Type B pancreatic cell (in vitro differentiated cells): ENCODE measurements at regions not wholly inside any gene's neighbourhood (a gene's known extent, or its start where the extent isn't known, plus 50 kb on each side); places are given as distances from the start of the nearest gene placed in this dataset.

Source experiments
- DNase-seq: peaks from one replicate; pipeline ENCODE4 v3.0.0; 2021; ENCODE audit warnings: mixed read lengths; ENCODE audit not compliant: unreplicated experiment; ENCODE audit errors: extremely low spot score
- H3K27ac Mint-ChIP-seq: 2 replicates; pipeline ENCODE4 v1.8.0; 2021; ENCODE audit warnings: mild to moderate bottlenecking, mixed read lengths
- H3K27me3 Mint-ChIP-seq: 2 replicates; pipeline ENCODE4 v1.8.0; 2021; ENCODE audit warnings: mixed read lengths
- H3K36me3 Mint-ChIP-seq: 2 replicates; pipeline ENCODE4 v1.8.0; 2021; ENCODE audit warnings: mixed read lengths
- H3K4me1 Mint-ChIP-seq: one replicate; pipeline ENCODE4 v1.8.0; 2021; ENCODE audit warnings: mixed read lengths; ENCODE audit not compliant: unreplicated experiment
- H3K4me3 Mint-ChIP-seq: 2 replicates; pipeline ENCODE4 v1.8.0; 2021; ENCODE audit warnings: mild to moderate bottlenecking, mixed read lengths
- H3K9me3 Mint-ChIP-seq: 2 replicates; pipeline ENCODE4 v1.8.0; 2021; ENCODE audit warnings: mixed read lengths
- CTCF ChIP-seq: fragments of 200-600 bp; sonication (generic); conservative IDR thresholded peaks from 2 replicates; pipeline ENCODE4 v1.5.0; 2021; ENCODE audit warnings: antibody characterized with exemption, mild to moderate bottlenecking

- peaks cover 9% of the 10 kb centered on the region for H3K27me3 Mint-ChIP-seq
- H3K4me1 Mint-ChIP-seq: peaks cover 27% of the 10 kb centered on the region
- H3K4me3 Mint-ChIP-seq: no peak overlapping the region
- no peak overlapping the region for H3K27ac Mint-ChIP-seq
- H3K36me3 Mint-ChIP-seq: no peaks in the 10 kb centered on the region
- TF ChIP-seq CTCF: no peak
- H3K9me3 Mint-ChIP-seq: no peaks in the 10 kb centered on the region
- no peak for DNase-seq
Measured at GRCh38 chr22:27240298-27241075, 561.1 kb downstream of the MN1 start.

GRCh38 chr22:27241430-27242321 is 559.9 kb downstream of the MN1 start:
- H3K4me1 Mint-ChIP-seq: peaks cover 27% of the 10 kb centered on the region

GRCh38 chr22:27242474-27242873 is 559.1 kb downstream of the MN1 start:
- Mint-ChIP-seq H3K9me3 (no peaks in the 10 kb centered on the region), H3K27ac (peak overlapping the region; percentile 35), H3K27me3 (peaks cover 11% of the 10 kb centered on the region), H3K4me1 (peaks cover 31% of the 10 kb centered on the region), H3K36me3 (no peaks in the 10 kb centered on the region), H3K4me3 (no peak overlapping the region)
- no peak for TF ChIP-seq CTCF
- no peak for DNase-seq

More at GRCh38 chr22:27241430-27242321, 559.9 kb downstream of the MN1 start:
- Mint-ChIP-seq H3K27ac (no peak overlapping the region), H3K4me3 (no peak overlapping the region), H3K27me3 (peaks cover 12% of the 10 kb centered on the region), H3K9me3 (no peaks in the 10 kb centered on the region), H3K36me3 (no peaks in the 10 kb centered on the region)
- no peak for TF ChIP-seq CTCF
- DNase-seq: no peak

- Mint-ChIP-seq H3K4me1 (peaks cover 32% of the 10 kb centered on the region), H3K36me3 (no peaks in the 10 kb centered on the region), H3K27me3 (peaks cover 11% of the 10 kb centered on the region), H3K4me3 (no peak overlapping the region), H3K27ac (peak overlapping the region; percentile 35), H3K9me3 (no peaks in the 10 kb centered on the region)
- TF ChIP-seq CTCF: no peak
- no peak for DNase-seq
Measured at GRCh38 chr22:27242917-27243589, 558.5 kb downstream of the MN1 start.

GRCh38 chr22:27244328-27244727 is 557.2 kb downstream of the MN1 start:
- TF ChIP-seq CTCF: no peak
- Mint-ChIP-seq H3K4me1 (peaks cover 29% of the 10 kb centered on the region), H3K27ac (no peak overlapping the region), H3K4me3 (no peak overlapping the region), H3K9me3 (no peaks in the 10 kb centered on the region), H3K36me3 (no peaks in the 10 kb centered on the region), H3K27me3 (peaks cover 11% of the 10 kb centered on the region)
- DNase-seq: no peak
